ENCODE measurements at regions not wholly inside any gene's neighbourhood (a gene's known extent, or its start where the extent isn't known, plus 50 kb on each side); places are given as distances from the start of the nearest gene placed in this dataset.

GRCh38 chr3:95311272-95311671, 1248.4 kb downstream of the NSUN3 start:
- no peak for TF ChIP-seq CTCF (IDR thresholded peaks at IDR 0.05)
- TF ChIP-seq EZH2 (IDR thresholded peaks at IDR 0.05; ENCODE audit: borderline replicate concordance, insufficient read depth, low read depth, low read length, poor library complexity, severe bottlenecking), result no peak

Measured in B cell (primary cell).